Esophagus squamous epithelium (tissue), 5 donors: ENCODE measurements at regions not wholly inside any gene's neighbourhood (a gene's known extent, or its start where the extent isn't known, plus 50 kb on each side); places are given as distances from the start of the nearest gene placed in this dataset.

Experiments used
- DNase-seq: peaks from one replicate; lab custom pipeline; 2025; lab: John Stamatoyannopoulos, UW
- H3K27ac ChIP-seq, 4 donors: fragments of 200-600 bp; sonication (generic); one replicate each; pipeline ENCODE4 v1.5.1; 2016 to 2019; ENCODE audit warnings: mild to moderate bottlenecking in 1 of 4
- H3K27me3 ChIP-seq, 4 donors: fragments of 200-600 bp; sonication (generic); 1 replicate in 3 of 4; 2 replicates in 1 of 4; pipeline versions ENCODE4 v1.5.1 to v1.6.0; 2017 to 2021; ENCODE audit warnings: antibody characterized with exemption in 1 of 4
- H3K36me3 ChIP-seq, 3 donors: fragments of 200-600 bp; sonication (generic); one replicate each; pipeline ENCODE4 v1.5.1; 2016 to 2019
- H3K4me1 ChIP-seq, 3 donors: fragments of 200-600 bp; sonication (generic); one replicate each; pipeline ENCODE4 v1.5.1; 2017 to 2019
- H3K4me3 ChIP-seq, 4 donors: fragments of 200-600 bp; sonication (generic); 1 replicate in 3 of 4; 2 replicates in 1 of 4; pipeline ENCODE4 v1.5.1; 2016 to 2019; ENCODE audit warnings: mild to moderate bottlenecking in 2 of 4, moderate library complexity in 1 of 4
- H3K9me3 ChIP-seq, 3 donors: fragments of 200-600 bp; sonication (generic); one replicate each; pipeline ENCODE4 v1.5.1; 2016 to 2019
- CTCF ChIP-seq, 6 experiments: fragments of 450-650 bp in 4 of 6; fragments of 200-600 bp in 2 of 6; sonication (generic) in 2 of 6; IDR thresholded peaks; one replicate each; pipeline ENCODE4 v1.5.1; 2016 to 2019; ENCODE audit warnings: antibody characterized with exemption in 6 of 6, mild to moderate bottlenecking in 4 of 6, moderate library complexity in 4 of 6
- POLR2A ChIP-seq, 4 donors: fragments of 450-650 bp; IDR thresholded peaks; one replicate each; pipeline ENCODE4 v1.6.1; 2017; ENCODE audit warnings: antibody characterized with exemption in 4 of 4, mild to moderate bottlenecking in 4 of 4, moderate library complexity in 3 of 4
- WGBS, 2 donors: methylation state at CpG; one replicate each; pipeline ENCODE4 v1.1.5; 2018; 5-methylcytosine and 5-hydroxymethylcytosine counted together
- intact Hi-C: fragments of 100-400 bp; cut with DNase I; formaldehyde crosslinking; loops from one replicate; pipeline ENCODE4 v1.15.0; 2022
- donor health status: DM: yes; HTN: yes; CAD: no.

GRCh38 chr20:61170496-61171320, 81.4 kb upstream of the CDH4 start:
- TF ChIP-seq CTCF (IDR thresholded peaks at IDR 0.05) (no peak), POLR2A (IDR thresholded peaks at IDR 0.05) (no peak)
- Histone ChIP-seq H3K4me1 (no peaks in the 10 kb centered on the region), H3K36me3 (no peaks in the 10 kb centered on the region), H3K9me3 (no peaks in the 10 kb centered on the region), H3K27me3 (peaks cover 0 to 16% (median 0%) of the 10 kb centered on the region in 4 donors), H3K27ac (no peak overlapping the region), H3K4me3 (no peak overlapping the region)
- no peak for DNase-seq
- whole genome bisulfite sequencing, 2 donors = 43 to 73% methylated on average over 9 to 10 of the region's 11 CpGs
- intact Hi-C loops = no loop called here

GRCh38 chr20:61173267-61173666, 78.8 kb upstream of the CDH4 start:
- Histone ChIP-seq H3K36me3 (no peaks in the 10 kb centered on the region), H3K4me1 (no peaks in the 10 kb centered on the region), H3K4me3 (no peak overlapping the region), H3K27ac (no peak overlapping the region), H3K27me3 (peaks cover 0 to 11% (median 0%) of the 10 kb centered on the region in 4 donors), H3K9me3 (no peaks in the 10 kb centered on the region)
- intact Hi-C loops = no loop called here
- 87 to 91% methylated on average over 2 of the region's 2 CpGs for WGBS, 2 donors
- TF ChIP-seq POLR2A (IDR thresholded peaks at IDR 0.05) = no peak
- TF ChIP-seq CTCF (IDR thresholded peaks at IDR 0.05) = no peak
- DNase-seq = no peak

- Histone ChIP-seq H3K27me3 (peaks cover 0 to 3% (median 0%) of the 10 kb centered on the region in 4 donors), H3K4me3 (no peak overlapping the region), H3K9me3 (no peaks in the 10 kb centered on the region), H3K27ac (no peak overlapping the region), H3K4me1 (no peaks in the 10 kb centered on the region), H3K36me3 (no peaks in the 10 kb centered on the region)
- intact Hi-C loops = no loop called here
- no peak for DNase-seq
- no peak for TF ChIP-seq POLR2A (IDR thresholded peaks at IDR 0.05)
- TF ChIP-seq CTCF (IDR thresholded peaks at IDR 0.05) = no peak
- WGBS, 2 donors = 61 to 76% methylated on average over 4 of the region's 4 CpGs
These were observed 77.9 kb upstream of the CDH4 start for GRCh38 chr20:61173961-61174725.

GRCh38 chr20:61176874-61177273, 75.2 kb upstream of the CDH4 start:
- Histone ChIP-seq H3K9me3 (no peaks in the 10 kb centered on the region), H3K4me3 (no peak overlapping the region), H3K4me1 (no peaks in the 10 kb centered on the region), H3K27ac (no peak overlapping the region), H3K36me3 (no peaks in the 10 kb centered on the region), H3K27me3 (peaks cover 0 to 3% (median 0%) of the 10 kb centered on the region in 4 donors)
- no peak for TF ChIP-seq CTCF (IDR thresholded peaks at IDR 0.05)
- no peak for TF ChIP-seq POLR2A (IDR thresholded peaks at IDR 0.05)
- DNase-seq = no peak
- WGBS, 2 donors = 60 to 77% methylated on average over 1 of the region's 1 CpG
- intact Hi-C loops = no loop called here

GRCh38 chr20:61178551-61179071, 73.5 kb upstream of the CDH4 start:
- Histone ChIP-seq H3K4me3 (no peak overlapping the region), H3K27ac (no peak overlapping the region), H3K4me1 (no peaks in the 10 kb centered on the region), H3K36me3 (no peaks in the 10 kb centered on the region), H3K9me3 (no peaks in the 10 kb centered on the region), H3K27me3 (peaks cover 0 to 3% (median 0%) of the 10 kb centered on the region in 4 donors)
- intact Hi-C loops = no loop called here
- TF ChIP-seq CTCF (IDR thresholded peaks at IDR 0.05) (no peak), POLR2A (IDR thresholded peaks at IDR 0.05) (no peak)
- DNase-seq = no peak
- WGBS, 2 donors = 24 to 28% methylated on average over 3 to 6 of the region's 6 CpGs
